Transverse colon (tissue), 4 donors: ENCODE measurements at regions not wholly inside any gene's neighbourhood (a gene's known extent, or its start where the extent isn't known, plus 50 kb on each side); places are given as distances from the start of the nearest gene placed in this dataset.

Experiments
- DNase-seq: peaks from one replicate; pipeline ENCODE4 v3.0.0-alpha.2; 2019
- H3K27ac ChIP-seq, 4 donors: fragments of 200-600 bp; sonication (generic); 2 replicates each; pipeline ENCODE4 v1.5.1; 2016 to 2018; ENCODE audit warnings: inconsistent platforms in 4 of 4
- H3K27me3 ChIP-seq: fragments of 200-600 bp; sonication (generic); 2 replicates; pipeline ENCODE4 v1.5.1; 2017; ENCODE audit warnings: inconsistent platforms
- H3K36me3 ChIP-seq, 4 donors: fragments of 200-600 bp; sonication (generic); 2 replicates each; pipeline ENCODE4 v1.5.1; 2017 to 2019; ENCODE audit warnings: inconsistent platforms in 4 of 4
- H3K4me1 ChIP-seq, 4 donors: fragments of 200-600 bp; sonication (generic); 2 replicates each; pipeline ENCODE4 v1.5.1; 2017 to 2020; ENCODE audit warnings: inconsistent platforms in 4 of 4
- H3K4me3 ChIP-seq, 4 donors: fragments of 200-600 bp; sonication (generic); 1 replicate in 1 of 4; 2 replicates in 3 of 4; pipeline versions ENCODE4 v1.5.1 to v1.6.1; 2017 to 2019; ENCODE audit warnings: inconsistent platforms in 4 of 4
- H3K9me3 ChIP-seq, 2 donors: fragments of 200-600 bp; sonication (generic); 2 replicates each; pipeline ENCODE4 v1.5.1; 2017 to 2019; ENCODE audit warnings: inconsistent platforms in 2 of 2
- CTCF ChIP-seq, 5 experiments: fragments of 200-600 bp in 3 of 5; fragments of 450-650 bp in 2 of 5; sonication (generic) in 3 of 5; IDR thresholded peaks; 1 replicate in 2 of 5; 2 replicates in 3 of 5; pipeline ENCODE4 v1.5.1; 2016 to 2017; ENCODE audit warnings: antibody characterized with exemption in 5 of 5, inconsistent platforms in 3 of 5, mild to moderate bottlenecking in 2 of 5, moderate library complexity in 1 of 5
- EP300 ChIP-seq: sonication (generic); formaldehyde crosslinking; IDR thresholded peaks from one replicate; pipeline ENCODE4 v1.6.1; 2017; ENCODE audit warnings: antibody characterized with exemption, low read depth
- POLR2A ChIP-seq: fragments of 450-650 bp; IDR thresholded peaks from one replicate; pipeline ENCODE4 v1.6.1; 2016; ENCODE audit warnings: antibody characterized with exemption, mild to moderate bottlenecking, moderate library complexity
- POLR2AphosphoS5 ChIP-seq, 3 donors: sonication (generic); formaldehyde crosslinking; IDR thresholded peaks; one replicate each; pipeline ENCODE4 v1.6.1; 2016; ENCODE audit warnings: antibody characterized with exemption in 3 of 3
- WGBS, 2 donors: methylation state at CpG; one replicate each; pipeline ENCODE4 v1.1.5; 2018; ENCODE audit warnings: low coverage in 1 of 2; 5-methylcytosine and 5-hydroxymethylcytosine counted together
- in situ Hi-C, 4 donors: fragments of 200-750 bp; cut with MboI; loops; one replicate each; pipeline versions ENCODE4 v1.15.0 to v1.15.1; 2017; ENCODE audit warnings: low sequenced_read_pairs in 3 of 4, low pct_ligation_motif_present in 1 of 4, low pct_unique_long_range_greater_than_20kb in 1 of 4
- intact Hi-C: fragments of 100-400 bp; cut with DNase I; formaldehyde crosslinking; loops from one replicate; pipeline ENCODE4 v1.15.1; 2023; ENCODE audit warnings: low total_unique reads

- no peak for DNase-seq
- Histone ChIP-seq H3K4me3 (no peak overlapping the region), H3K36me3 (no peaks in the 10 kb centered on the region), H3K27me3 (no peaks in the 10 kb centered on the region), H3K4me1 (peaks cover 3 to 16% (median 9%) of the 10 kb centered on the region in 4 donors), H3K27ac (no peak overlapping the region), H3K9me3 (no peaks in the 10 kb centered on the region)
- intact Hi-C loops = no loop called here
- whole genome bisulfite sequencing, 2 donors = 91 to 97% methylated on average over 3 of the region's 3 CpGs
- TF ChIP-seq POLR2A (no peak), POLR2AphosphoS5 (IDR thresholded peaks at IDR 0.05) (no peak), EP300 (no peak), CTCF (IDR thresholded peaks at IDR 0.05) (no peak)
- in situ Hi-C loops = no loop called here
Measured at GRCh38 chr18:24782566-24782965, 322.1 kb downstream of the HRH4 start.

- in situ Hi-C loops (no loop called here), intact Hi-C loops (no loop called here)
- H3K27me3 ChIP-seq = no peaks in the 10 kb centered on the region
- H3K36me3 ChIP-seq = no peaks in the 10 kb centered on the region
- H3K9me3 ChIP-seq = peaks cover 0 to 3% of the 10 kb centered on the region in 2 donors
- peaks cover 3 to 9% (median 6%) of the 10 kb centered on the region in 4 donors for H3K4me1 ChIP-seq
- 80 to 90% methylated on average over 1 to 3 of the region's 3 CpGs for WGBS, 2 donors
- no peak for DNase-seq
- no peak for TF ChIP-seq POLR2A
- no peak for TF ChIP-seq EP300
- no peak for TF ChIP-seq POLR2AphosphoS5 (IDR thresholded peaks at IDR 0.05)
- TF ChIP-seq CTCF (IDR thresholded peaks at IDR 0.05) = no peak
- H3K4me3 ChIP-seq = no peak overlapping the region
- H3K27ac ChIP-seq = no peak overlapping the region
Measured at GRCh38 chr18:24785019-24785418, 324.6 kb downstream of the HRH4 start.

DNA sequence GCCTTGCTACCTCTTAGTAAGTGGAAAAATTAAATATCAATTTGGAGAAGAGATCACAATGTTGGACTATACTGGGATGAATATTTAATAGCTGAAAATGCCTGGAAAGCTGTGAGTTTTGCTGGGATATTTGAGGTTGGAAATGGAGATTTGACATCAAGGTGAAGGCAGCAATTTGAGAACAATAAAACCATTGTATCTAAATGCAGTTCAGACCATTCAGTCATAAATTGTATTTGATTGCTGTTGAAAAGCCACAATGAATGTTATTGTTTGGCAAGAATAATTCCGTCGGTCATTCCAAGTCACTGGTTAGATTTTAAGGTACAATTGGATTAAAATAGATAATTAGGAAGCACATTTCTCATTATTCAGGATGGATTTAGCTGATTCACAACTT is 325.6 kb downstream of the HRH4 start:
- Histone ChIP-seq H3K9me3 (peaks cover 0 to 3% of the 10 kb centered on the region in 2 donors), H3K4me3 (no peak overlapping the region), H3K4me1 (peaks cover 3 to 9% (median 6%) of the 10 kb centered on the region in 4 donors), H3K36me3 (no peaks in the 10 kb centered on the region), H3K27me3 (no peaks in the 10 kb centered on the region), H3K27ac (peak overlapping the region in 1 of 4 donors; percentile 17)
- TF ChIP-seq EP300 (no peak), POLR2A (no peak), POLR2AphosphoS5 (IDR thresholded peaks at IDR 0.05) (no peak), CTCF (IDR thresholded peaks at IDR 0.05) (no peak)
- in situ Hi-C loops = no loop called here
- WGBS, 2 donors = 14 to 43% methylated on average over 2 of the region's 2 CpGs
- no peak for DNase-seq
- intact Hi-C loops = no loop called here

GRCh38 chr18:24790347-24790746 is 329.9 kb downstream of the HRH4 start:
- Histone ChIP-seq H3K27me3 (no peaks in the 10 kb centered on the region), H3K4me1 (peaks cover 3 to 14% (median 8%) of the 10 kb centered on the region in 4 donors), H3K36me3 (no peaks in the 10 kb centered on the region), H3K9me3 (peaks cover 0 to 3% of the 10 kb centered on the region in 2 donors), H3K27ac (no peak overlapping the region), H3K4me3 (no peak overlapping the region)
- TF ChIP-seq EP300 (no peak), CTCF (IDR thresholded peaks at IDR 0.05) (no peak)
- WGBS, 2 donors = 80 to 92% methylated on average over 4 of the region's 4 CpGs
- in situ Hi-C loops (no loop called here), intact Hi-C loops (no loop called here)
- DNase-seq = no peak
